ENCODE measurements at regions not wholly inside any gene's neighbourhood (a gene's known extent, or its start where the extent isn't known, plus 50 kb on each side); places are given as distances from the start of the nearest gene placed in this dataset.

GRCh38 chr3:104796556-104796955, 570.2 kb upstream of the ALCAM start:
- TF ChIP-seq CTCF (conservative IDR thresholded peaks at IDR 0.05; ENCODE audit: low read depth), result no peak
- ChIA-PET CTCF (no interaction called here), POLR2A (ENCODE audit: low non-redundant PET) (no interaction called here)
- H3K27ac ChIP-seq, result no peak overlapping the region
- no peak for DNase-seq (ENCODE audit: low spot score)

- CTCF ChIA-PET, result interaction anchor here (0.6 kb wide), 1 partner anchor 1519 kb away, joined by 3 read pairs; no protein-coding TSS in a partner anchor
- DNase-seq (ENCODE audit: low spot score), result no peak
Measured at GRCh38 chr3:104805042-104805441, 561.7 kb upstream of the ALCAM start.

GRCh38 chr3:104805508-104805907, 561.2 kb upstream of the ALCAM start:
- POLR2A ChIA-PET (ENCODE audit: low non-redundant PET), result no interaction called here
- H3K27ac ChIP-seq, result no peak overlapping the region
- no peak for DNase-seq (ENCODE audit: low spot score)
- TF ChIP-seq CTCF (conservative IDR thresholded peaks at IDR 0.05; ENCODE audit: low read depth), result no peak
- CTCF ChIA-PET, result interaction anchor here (0.6 kb wide), 1 partner anchor 1519 kb away, joined by 3 read pairs; no protein-coding TSS in a partner anchor

More at GRCh38 chr3:104805042-104805441, 561.7 kb upstream of the ALCAM start:
- TF ChIP-seq CTCF (conservative IDR thresholded peaks at IDR 0.05; ENCODE audit: low read depth), result no peak
- H3K27ac ChIP-seq, result no peak overlapping the region
- POLR2A ChIA-PET (ENCODE audit: low non-redundant PET), result no interaction called here

- H3K27ac ChIP-seq, result no peak overlapping the region
- TF ChIP-seq CTCF (conservative IDR thresholded peaks at IDR 0.05; ENCODE audit: low read depth), result no peak
- no peak for DNase-seq (ENCODE audit: low spot score)
- ChIA-PET POLR2A (ENCODE audit: low non-redundant PET) (no interaction called here), CTCF (no interaction called here)
Measured at GRCh38 chr3:104810896-104811295, 555.8 kb upstream of the ALCAM start.

- ChIA-PET CTCF (no interaction called here), POLR2A (ENCODE audit: low non-redundant PET) (no interaction called here)
- no peak for TF ChIP-seq CTCF (conservative IDR thresholded peaks at IDR 0.05; ENCODE audit: low read depth)
- no peak for DNase-seq (ENCODE audit: low spot score)
- H3K27ac ChIP-seq, result no peak overlapping the region
Measured at GRCh38 chr3:104816008-104816407, 550.7 kb upstream of the ALCAM start.

- no peak overlapping the region for H3K27ac ChIP-seq
- no peak for DNase-seq (ENCODE audit: low spot score)
- ChIA-PET CTCF (no interaction called here), POLR2A (ENCODE audit: low non-redundant PET) (no interaction called here)
- TF ChIP-seq CTCF (conservative IDR thresholded peaks at IDR 0.05; ENCODE audit: low read depth), result no peak
Measured at GRCh38 chr3:104816716-104817115, 550.0 kb upstream of the ALCAM start.

- POLR2A ChIA-PET (ENCODE audit: low non-redundant PET), result no interaction called here
- no peak overlapping the region for H3K27ac ChIP-seq
- CTCF ChIA-PET, result interaction anchor here (1.3 kb wide), 1 partner anchor 12 kb away, joined by 4 read pairs; no protein-coding TSS in a partner anchor
- TF ChIP-seq CTCF (conservative IDR thresholded peaks at IDR 0.05; ENCODE audit: low read depth), result no peak
- DNase-seq (ENCODE audit: low spot score), result no peak
Measured at GRCh38 chr3:104819333-104819732, 547.4 kb upstream of the ALCAM start.
